GM21786 (cell line): ENCODE measurements at regions not wholly inside any gene's neighbourhood (a gene's known extent, or its start where the extent isn't known, plus 50 kb on each side); places are given as distances from the start of the nearest gene placed in this dataset.

Experiments used
- ATAC-seq: cut with Tn5 transposase; IDR thresholded peaks from one replicate; pipeline ENCODE4 v1.9.1; 2021; ENCODE audit not compliant: unreplicated experiment

GRCh38 chr10:91035650-91036292 is 114.9 kb upstream of the ANKRD1 start:
- ATAC-seq, result no peak

GRCh38 chr10:91036807-91037411 is 116.0 kb upstream of the ANKRD1 start:
- ATAC-seq, result no peak

DNA sequence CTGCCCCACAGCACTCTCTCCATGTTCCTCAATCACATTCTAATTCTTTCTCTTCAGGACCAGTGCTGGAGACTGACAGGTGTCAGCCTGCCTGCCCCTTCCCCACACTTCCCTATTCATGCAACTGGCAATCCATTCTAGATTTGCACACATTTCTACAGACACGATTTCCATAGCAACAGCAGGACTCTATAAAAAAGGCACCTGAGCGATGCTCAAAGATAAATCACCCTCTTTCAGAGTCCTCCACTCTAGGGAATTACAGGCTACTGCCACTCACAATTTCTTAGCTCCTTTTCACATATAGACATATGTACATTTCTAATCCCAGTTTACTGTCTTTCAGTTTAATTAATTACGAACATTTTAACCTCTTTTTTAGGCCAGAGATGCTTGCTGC is 118.1 kb upstream of the ANKRD1 start:
- ATAC-seq, result no peak

DNA sequence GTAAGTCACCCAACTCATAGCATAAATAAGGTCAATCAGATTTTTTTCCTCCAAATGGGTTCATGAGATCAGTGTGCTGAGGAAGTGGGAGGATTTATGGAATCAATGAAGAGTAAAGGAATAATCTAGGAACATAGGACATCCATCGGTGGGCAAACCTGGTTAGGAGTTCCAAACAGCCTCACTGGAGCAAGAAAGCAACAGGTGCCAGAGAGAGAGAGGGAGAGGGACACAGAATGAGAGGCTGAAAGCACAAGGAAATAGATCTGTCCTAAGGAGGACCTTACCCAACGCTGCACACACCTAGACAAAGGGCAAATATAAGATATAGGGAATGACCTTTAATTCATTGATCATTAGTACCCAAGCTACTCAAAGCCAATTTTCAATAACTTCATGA is 119.5 kb upstream of the ANKRD1 start:
- no peak for ATAC-seq

DNA sequence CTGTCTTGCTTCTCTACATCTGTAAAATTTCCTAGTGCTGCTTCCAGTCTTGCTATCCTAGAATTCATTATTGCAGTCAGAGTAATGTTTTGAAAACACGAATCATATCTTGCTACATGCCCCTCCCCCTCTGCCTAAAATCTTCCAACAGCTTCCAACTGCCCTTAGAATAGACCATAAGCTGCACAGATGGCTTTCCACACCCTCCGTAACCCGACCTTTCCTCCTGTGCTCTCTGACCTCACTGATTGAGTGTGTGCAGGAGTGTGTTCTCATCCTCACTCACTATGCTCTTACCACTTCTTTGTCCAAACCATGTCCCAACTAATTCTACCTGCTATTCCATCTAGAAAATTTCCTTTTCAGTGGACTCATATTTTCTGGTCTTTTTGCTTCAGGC is 121.2 kb upstream of the ANKRD1 start:
- ATAC-seq, result no peak

DNA sequence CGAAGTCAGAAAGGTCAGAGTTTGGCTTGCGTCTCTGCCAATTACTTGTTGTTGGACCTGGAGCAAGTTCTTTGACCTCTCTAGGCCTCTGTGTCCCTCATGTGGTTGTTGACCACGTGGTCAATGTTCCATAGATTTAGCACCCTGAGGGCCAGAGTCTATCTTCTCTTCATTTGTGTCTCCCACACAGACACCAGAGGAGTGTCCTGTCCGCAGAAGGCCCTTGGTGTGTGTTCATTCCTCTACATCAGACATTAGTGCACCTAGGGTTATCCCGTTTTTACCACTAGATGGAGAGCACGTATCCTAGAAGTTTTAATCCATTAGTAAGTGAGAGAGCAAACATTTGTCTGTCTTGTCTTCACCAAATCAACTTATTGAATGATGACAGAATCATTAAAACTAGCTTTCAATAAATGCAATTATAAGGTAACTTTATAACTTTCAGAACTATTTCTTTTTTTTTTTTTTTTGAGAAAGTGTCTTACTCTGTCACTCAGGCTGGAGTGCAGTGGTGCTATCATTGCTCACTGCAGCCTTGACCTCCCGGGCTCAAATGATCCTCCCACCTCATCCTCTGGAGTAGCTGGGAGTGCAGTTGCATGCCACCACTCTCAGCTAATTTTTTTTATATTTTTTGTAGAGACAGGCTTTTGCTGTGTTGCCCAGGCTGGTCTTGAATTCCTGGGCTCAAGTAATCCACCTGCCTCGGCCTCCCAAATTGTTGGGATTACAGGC is 122.5 kb upstream of the ANKRD1 start:
- no peak for ATAC-seq

- ATAC-seq, result no peak
Observed at GRCh38 chr10:91046869-91047268, 126.0 kb upstream of the ANKRD1 start.

DNA sequence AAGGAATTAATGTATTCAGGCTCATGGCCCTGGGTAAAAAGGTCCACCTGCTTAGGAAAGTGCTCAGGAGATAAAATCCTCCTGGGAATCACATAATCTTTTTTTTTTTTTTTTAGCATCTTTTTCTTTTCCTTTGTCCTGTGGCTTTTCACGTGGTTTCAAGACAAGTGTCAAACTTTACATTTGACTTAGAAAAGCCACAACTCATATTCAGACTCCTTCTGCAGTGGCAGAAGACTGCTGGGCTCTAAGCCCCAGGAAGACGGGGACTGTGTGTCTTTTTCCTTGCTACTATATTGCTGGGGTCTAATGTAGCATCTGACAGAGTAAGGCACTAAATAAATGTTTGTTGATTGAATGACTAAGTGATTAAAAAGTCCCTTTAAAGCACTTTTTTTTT is 127.5 kb upstream of the ANKRD1 start:
- no peak for ATAC-seq

GRCh38 chr10:91049296-91049987 is 128.6 kb upstream of the ANKRD1 start:
- no peak for ATAC-seq

GRCh38 chr10:91049988-91050360 is 129.1 kb upstream of the ANKRD1 start:
- ATAC-seq, result no peak

DNA sequence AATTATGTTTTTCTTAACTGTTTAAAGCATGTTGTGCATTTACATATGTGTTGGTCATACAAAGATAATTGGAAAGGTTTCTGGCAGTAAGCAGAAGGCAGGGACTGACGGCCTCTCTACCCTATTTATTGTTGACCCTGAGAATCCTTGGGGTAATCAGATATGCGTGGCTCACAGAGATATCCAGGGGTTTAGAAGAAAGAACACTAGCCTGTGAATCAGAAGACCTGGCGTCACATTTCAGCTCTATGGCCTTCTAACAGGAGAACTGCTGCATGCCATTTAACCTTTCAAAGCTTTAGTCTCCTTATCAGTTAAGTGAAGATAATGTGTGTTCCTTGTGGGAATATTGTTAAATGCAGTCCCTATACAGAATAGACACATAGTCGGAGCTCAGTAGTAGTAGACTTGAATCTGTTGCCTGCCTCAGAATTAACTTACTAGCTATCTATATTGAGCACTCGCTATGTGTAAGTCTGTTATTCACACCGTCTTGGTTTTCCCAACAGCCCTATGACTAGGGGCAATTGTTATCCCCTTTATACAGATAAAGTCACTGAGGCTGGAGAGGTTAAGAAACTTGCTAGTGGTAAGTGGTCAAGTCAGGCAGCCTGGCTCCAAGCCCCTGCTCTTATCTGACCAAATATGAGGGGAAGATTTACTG is 129.6 kb upstream of the ANKRD1 start:
- no peak for ATAC-seq

GRCh38 chr10:91051829-91052228 is 130.9 kb upstream of the ANKRD1 start:
- ATAC-seq, result no peak

DNA sequence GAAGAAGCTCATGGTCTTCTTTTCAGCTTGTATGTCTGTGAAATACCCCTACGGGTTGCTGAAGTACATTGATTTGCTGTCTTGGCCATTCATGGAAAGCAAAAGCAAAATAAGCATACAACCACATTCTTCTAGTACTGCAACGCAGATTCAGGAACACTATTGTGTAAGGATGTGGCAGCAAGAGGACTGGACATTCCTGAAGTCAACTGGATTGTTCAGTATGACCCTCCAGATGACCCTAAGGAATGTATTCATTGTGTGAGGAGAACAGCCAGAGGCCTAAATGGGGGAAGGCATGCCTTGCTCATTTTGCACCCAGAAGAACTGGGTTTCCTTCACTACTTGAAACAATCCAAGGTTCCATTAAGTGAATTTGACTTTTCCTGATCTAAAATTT is 133.4 kb upstream of the ANKRD1 start:
- ATAC-seq, result no peak

DNA sequence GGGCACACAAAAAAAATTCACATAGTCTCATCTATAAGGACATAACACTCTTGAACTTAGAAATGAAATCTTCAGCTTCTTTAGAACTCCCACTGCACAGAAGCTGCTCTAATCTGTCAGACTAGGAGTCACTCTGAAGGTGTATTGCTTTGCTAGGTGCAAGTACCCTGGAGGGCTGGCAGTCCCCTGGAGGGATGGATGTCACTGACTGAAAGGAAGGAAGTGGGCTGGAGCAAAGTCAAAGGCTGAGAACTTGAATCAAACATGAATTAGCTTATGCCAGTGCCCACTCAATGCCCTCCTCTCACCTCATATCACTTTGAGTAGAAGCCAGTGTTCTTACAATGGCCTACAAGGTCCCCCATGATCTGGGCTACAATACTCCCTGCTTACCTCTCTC is 140.3 kb upstream of the ANKRD1 start:
- no peak for ATAC-seq

DNA sequence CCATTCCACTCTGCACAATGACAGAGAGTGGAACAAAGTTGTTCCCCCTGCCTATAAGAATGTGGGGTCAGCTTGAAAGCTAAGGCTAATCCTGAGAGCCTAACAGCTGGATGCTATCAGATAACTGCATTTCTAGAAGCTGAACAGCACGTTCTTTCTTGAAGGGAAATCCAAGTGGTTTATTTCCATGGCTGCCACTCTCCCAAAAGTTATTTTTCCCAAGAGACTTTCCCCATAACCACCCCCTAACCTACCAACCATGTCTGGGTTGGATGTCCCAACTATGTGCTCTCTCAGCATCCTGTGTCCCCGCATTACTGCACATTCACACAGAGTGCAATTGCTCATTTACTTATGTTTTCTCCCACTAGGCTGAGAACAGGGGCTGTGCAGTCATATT is 140.7 kb upstream of the ANKRD1 start:
- ATAC-seq, result no peak

- ATAC-seq, result no peak
Observed at GRCh38 chr10:91062091-91062490, 141.2 kb upstream of the ANKRD1 start.

DNA sequence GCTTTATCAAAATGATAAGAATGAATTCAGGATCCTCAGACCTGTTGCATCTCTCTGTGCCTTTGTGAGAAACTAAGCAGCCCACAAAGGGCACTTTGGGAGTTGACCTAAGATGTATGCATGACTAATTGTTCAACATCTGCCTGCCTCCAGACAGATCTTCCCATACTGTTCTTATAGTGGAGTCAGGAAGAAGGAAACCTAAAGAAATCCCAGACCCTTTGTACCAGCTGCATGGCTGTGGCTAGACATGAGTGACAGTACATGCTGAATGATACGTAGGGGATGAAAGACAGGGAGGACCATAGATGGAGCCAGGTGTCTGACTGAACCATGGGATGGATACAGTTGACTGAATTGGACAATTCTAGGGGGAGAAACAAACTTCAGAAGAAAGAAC is 148.7 kb upstream of the PCGF5 start:
- ATAC-seq, result no peak

DNA sequence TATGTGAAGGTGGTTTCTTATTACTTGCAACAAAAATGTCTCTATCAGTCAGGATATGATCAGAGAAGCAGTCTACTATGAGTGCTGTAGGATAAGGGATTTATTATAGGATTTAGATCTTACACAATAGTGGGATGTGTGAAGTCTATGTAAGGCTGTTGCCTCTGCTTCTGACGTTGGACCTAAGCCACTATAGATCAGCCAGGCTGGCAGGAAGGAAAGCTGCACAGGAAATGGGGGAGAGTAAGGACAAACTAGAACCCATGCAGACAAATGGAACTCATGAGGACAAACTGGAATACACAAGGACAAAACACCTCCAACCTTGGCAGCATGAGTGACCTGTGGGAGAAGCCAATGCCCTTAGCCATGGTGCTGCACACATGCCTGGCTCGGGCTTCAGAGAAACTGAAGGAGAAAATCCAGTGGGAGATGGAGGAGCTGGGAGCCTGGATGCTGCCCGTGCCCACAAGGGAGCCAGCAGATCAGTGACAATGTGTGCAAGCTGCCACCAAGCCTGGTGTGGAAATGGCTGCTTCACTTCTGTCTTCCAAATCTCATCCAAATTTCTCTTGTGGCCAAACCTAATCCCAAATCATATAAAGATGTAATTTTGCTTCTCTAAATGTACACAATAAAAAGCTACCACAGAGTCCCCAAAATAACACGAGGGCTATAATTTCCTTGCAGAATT is 147.0 kb upstream of the PCGF5 start:
- ATAC-seq, result no peak

- no peak for ATAC-seq
Observed at GRCh38 chr10:91076991-91077548, 143.4 kb upstream of the PCGF5 start.

DNA sequence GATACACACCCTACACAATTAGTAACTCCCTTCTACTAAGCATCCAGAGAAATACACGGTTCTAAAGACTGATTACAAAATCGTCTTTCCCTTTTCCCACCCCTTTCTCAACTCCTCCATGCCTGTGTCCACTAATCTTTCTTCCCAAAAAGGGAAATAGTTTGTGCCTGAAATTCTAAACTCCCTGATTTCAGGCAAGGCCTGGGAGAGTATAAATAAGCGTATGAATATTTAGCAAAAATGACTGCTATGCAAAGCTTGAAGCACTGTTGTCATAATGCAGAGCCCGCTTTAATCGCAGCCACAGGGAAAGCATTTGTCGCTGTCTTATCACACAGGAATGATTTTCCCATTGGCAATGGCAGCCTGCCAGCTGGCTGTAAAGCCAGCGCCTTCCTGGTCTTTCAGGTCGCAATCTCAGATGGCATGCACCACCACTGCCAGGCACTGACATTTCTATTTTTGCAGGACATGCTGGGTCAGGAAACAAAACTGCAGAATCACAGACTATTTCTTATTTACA is 142.9 kb upstream of the PCGF5 start:
- ATAC-seq, result no peak
